ENCODE measurements at regions not wholly inside any gene's neighbourhood (a gene's known extent, or its start where the extent isn't known, plus 50 kb on each side); places are given as distances from the start of the nearest gene placed in this dataset.

DNA sequence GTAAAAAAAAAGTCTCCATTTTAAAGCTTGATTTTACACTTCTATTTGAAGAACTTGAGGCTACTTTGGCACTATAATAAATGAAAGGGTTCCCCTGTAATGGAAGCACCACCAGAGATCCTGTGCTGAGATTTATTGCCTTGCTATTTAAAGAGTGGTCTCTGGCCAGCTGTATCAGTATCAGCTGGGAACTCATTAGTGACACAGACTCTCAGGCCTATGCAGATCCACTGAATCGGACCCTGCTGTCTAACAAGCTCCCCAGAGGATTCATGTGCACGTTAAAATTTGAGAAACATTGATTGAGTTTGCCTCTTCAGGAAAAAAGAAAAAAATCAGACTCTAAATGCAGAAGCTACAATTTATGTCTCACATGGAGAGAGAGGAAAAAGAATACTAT, 299.9 kb upstream of the BMP2 start:
- TF ChIP-seq, protein P1, sequence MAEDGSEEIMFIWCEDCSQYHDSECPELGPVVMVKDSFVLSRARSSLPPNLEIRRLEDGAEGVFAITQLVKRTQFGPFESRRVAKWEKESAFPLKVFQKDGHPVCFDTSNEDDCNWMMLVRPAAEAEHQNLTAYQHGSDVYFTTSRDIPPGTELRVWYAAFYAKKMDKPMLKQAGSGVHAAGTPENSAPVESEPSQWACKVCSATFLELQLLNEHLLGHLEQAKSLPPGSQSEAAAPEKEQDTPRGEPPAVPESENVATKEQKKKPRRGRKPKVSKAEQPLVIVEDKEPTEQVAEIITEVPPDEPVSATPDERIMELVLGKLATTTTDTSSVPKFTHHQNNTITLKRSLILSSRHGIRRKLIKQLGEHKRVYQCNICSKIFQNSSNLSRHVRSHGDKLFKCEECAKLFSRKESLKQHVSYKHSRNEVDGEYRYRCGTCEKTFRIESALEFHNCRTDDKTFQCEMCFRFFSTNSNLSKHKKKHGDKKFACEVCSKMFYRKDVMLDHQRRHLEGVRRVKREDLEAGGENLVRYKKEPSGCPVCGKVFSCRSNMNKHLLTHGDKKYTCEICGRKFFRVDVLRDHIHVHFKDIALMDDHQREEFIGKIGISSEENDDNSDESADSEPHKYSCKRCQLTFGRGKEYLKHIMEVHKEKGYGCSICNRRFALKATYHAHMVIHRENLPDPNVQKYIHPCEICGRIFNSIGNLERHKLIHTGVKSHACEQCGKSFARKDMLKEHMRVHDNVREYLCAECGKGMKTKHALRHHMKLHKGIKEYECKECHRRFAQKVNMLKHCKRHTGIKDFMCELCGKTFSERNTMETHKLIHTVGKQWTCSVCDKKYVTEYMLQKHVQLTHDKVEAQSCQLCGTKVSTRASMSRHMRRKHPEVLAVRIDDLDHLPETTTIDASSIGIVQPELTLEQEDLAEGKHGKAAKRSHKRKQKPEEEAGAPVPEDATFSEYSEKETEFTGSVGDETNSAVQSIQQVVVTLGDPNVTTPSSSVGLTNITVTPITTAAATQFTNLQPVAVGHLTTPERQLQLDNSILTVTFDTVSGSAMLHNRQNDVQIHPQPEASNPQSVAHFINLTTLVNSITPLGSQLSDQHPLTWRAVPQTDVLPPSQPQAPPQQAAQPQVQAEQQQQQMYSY (CRISPR knock-in tag; IDR thresholded peaks at IDR 0.05): no peak
- TF ChIP-seq, protein P2, sequence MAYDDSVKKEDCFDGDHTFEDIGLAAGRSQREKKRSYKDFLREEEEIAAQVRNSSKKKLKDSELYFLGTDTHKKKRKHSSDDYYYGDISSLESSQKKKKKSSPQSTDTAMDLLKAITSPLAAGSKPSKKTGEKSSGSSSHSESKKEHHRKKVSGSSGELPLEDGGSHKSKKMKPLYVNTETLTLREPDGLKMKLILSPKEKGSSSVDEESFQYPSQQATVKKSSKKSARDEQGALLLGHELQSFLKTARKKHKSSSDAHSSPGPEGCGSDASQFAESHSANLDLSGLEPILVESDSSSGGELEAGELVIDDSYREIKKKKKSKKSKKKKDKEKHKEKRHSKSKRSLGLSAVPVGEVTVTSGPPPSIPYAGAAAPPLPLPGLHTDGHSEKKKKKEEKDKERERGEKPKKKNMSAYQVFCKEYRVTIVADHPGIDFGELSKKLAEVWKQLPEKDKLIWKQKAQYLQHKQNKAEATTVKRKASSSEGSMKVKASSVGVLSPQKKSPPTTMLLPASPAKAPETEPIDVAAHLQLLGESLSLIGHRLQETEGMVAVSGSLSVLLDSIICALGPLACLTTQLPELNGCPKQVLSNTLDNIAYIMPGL (CRISPR knock-in tag; IDR thresholded peaks at IDR 0.05): no peak
- TF ChIP-seq, protein P3, sequence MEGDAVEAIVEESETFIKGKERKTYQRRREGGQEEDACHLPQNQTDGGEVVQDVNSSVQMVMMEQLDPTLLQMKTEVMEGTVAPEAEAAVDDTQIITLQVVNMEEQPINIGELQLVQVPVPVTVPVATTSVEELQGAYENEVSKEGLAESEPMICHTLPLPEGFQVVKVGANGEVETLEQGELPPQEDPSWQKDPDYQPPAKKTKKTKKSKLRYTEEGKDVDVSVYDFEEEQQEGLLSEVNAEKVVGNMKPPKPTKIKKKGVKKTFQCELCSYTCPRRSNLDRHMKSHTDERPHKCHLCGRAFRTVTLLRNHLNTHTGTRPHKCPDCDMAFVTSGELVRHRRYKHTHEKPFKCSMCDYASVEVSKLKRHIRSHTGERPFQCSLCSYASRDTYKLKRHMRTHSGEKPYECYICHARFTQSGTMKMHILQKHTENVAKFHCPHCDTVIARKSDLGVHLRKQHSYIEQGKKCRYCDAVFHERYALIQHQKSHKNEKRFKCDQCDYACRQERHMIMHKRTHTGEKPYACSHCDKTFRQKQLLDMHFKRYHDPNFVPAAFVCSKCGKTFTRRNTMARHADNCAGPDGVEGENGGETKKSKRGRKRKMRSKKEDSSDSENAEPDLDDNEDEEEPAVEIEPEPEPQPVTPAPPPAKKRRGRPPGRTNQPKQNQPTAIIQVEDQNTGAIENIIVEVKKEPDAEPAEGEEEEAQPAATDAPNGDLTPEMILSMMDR (IDR thresholded peaks at IDR 0.05): no peak
- TF ChIP-seq TEAD1 (CRISPR knock-in tag; IDR thresholded peaks at IDR 0.05) (no peak), ESRRA (CRISPR knock-in tag; IDR thresholded peaks at IDR 0.05; ENCODE audit: borderline replicate concordance) (no peak)
- TF ChIP-seq, protein P4, sequence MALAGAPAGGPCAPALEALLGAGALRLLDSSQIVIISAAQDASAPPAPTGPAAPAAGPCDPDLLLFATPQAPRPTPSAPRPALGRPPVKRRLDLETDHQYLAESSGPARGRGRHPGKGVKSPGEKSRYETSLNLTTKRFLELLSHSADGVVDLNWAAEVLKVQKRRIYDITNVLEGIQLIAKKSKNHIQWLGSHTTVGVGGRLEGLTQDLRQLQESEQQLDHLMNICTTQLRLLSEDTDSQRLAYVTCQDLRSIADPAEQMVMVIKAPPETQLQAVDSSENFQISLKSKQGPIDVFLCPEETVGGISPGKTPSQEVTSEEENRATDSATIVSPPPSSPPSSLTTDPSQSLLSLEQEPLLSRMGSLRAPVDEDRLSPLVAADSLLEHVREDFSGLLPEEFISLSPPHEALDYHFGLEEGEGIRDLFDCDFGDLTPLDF (CRISPR knock-in tag; IDR thresholded peaks at IDR 0.05): no peak
- TF ChIP-seq, protein P5, sequence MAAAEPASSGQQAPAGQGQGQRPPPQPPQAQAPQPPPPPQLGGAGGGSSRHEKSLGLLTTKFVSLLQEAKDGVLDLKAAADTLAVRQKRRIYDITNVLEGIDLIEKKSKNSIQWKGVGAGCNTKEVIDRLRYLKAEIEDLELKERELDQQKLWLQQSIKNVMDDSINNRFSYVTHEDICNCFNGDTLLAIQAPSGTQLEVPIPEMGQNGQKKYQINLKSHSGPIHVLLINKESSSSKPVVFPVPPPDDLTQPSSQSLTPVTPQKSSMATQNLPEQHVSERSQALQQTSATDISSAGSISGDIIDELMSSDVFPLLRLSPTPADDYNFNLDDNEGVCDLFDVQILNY (CRISPR knock-in tag; IDR thresholded peaks at IDR 0.05): no peak
- TF ChIP-seq, protein P6, sequence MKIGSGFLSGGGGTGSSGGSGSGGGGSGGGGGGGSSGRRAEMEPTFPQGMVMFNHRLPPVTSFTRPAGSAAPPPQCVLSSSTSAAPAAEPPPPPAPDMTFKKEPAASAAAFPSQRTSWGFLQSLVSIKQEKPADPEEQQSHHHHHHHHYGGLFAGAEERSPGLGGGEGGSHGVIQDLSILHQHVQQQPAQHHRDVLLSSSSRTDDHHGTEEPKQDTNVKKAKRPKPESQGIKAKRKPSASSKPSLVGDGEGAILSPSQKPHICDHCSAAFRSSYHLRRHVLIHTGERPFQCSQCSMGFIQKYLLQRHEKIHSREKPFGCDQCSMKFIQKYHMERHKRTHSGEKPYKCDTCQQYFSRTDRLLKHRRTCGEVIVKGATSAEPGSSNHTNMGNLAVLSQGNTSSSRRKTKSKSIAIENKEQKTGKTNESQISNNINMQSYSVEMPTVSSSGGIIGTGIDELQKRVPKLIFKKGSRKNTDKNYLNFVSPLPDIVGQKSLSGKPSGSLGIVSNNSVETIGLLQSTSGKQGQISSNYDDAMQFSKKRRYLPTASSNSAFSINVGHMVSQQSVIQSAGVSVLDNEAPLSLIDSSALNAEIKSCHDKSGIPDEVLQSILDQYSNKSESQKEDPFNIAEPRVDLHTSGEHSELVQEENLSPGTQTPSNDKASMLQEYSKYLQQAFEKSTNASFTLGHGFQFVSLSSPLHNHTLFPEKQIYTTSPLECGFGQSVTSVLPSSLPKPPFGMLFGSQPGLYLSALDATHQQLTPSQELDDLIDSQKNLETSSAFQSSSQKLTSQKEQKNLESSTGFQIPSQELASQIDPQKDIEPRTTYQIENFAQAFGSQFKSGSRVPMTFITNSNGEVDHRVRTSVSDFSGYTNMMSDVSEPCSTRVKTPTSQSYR (CRISPR knock-in tag; IDR thresholded peaks at IDR 0.05): no peak
- TF ChIP-seq, protein P7, sequence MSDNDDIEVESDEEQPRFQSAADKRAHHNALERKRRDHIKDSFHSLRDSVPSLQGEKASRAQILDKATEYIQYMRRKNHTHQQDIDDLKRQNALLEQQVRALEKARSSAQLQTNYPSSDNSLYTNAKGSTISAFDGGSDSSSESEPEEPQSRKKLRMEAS (CRISPR knock-in tag; IDR thresholded peaks at IDR 0.05): no peak
